HepG2 (cell line): ENCODE measurements at regions not wholly inside any gene's neighbourhood (a gene's known extent, or its start where the extent isn't known, plus 50 kb on each side); places are given as distances from the start of the nearest gene placed in this dataset.
A peak's percentile ranks its signal among the peaks of the same experiment; 100 is the strongest.

Experiments used
- ATAC-seq: fragments of 200-7000 bp; cut with Tn5 transposase; 3 replicates; pipeline ENCODE4 v1.9.1; 2020; ENCODE audit warnings: mild to moderate bottlenecking, moderate library complexity
- BruUV-seq: library from RNA; stranded (reverse); fragments of 400-500 nt; replicated peaks from 2 replicates; lab custom pipeline; 2021; lab: Mats Ljungman, UMichigan
- CTCF ChIA-PET: fragments of 300-600 bp; formaldehyde crosslinking; extraction: SDS; loops from one replicate; lab custom pipeline; 2021; ENCODE audit warnings: low total read pairs, inconsistent platforms, low intra/inter-chr PET ratio; lab: Yijun Ruan, JAX
- POLR2A ChIA-PET: fragments of 350-600 bp; sonication (Branson Sonifier 250); formaldehyde crosslinking; loops from one replicate; lab custom pipeline; 2020; ENCODE audit warnings: antibody characterized with exemption, inconsistent platforms; lab: Yijun Ruan, JAX
- DNase-seq: peaks from one replicate; pipeline ENCODE4 v3.0.0-alpha.2; 2015; ENCODE audit warnings: low spot score
- FAIRE-seq: peaks from 3 replicates; lab custom pipeline; 2011; peaks lifted over from hg19 to GRCh38; lab: Jason Lieb, UNC
- H2AFZ ChIP-seq: one replicate; pipeline ENCODE4 v1.6.1; 2011; ENCODE audit warnings: low read length, inconsistent platforms
- H3K27ac ChIP-seq: fragments of 300-600 bp; 3 replicates; pipeline ENCODE4 v1.8.0; 2011; ENCODE audit warnings: mixed run types, mild to moderate bottlenecking, mixed read lengths, low read length, inconsistent platforms; ENCODE audit not compliant: insufficient read depth; ENCODE audit errors: extremely low read length
- H3K27me3 ChIP-seq, 2 experiments: fragments of 200-600 bp in 1 of 2; 2 replicates in 1 of 2; 3 replicates in 1 of 2; pipeline versions ENCODE4 v1.6.0 to v1.8.0; 2011; ENCODE audit warnings: low read length in 2 of 2, mild to moderate bottlenecking in 2 of 2, moderate library complexity in 2 of 2, inconsistent platforms in 1 of 2; ENCODE audit not compliant: insufficient read depth in 2 of 2, control insufficient read depth in 1 of 2
- H3K36me3 ChIP-seq, 2 experiments: fragments of 200-600 bp in 1 of 2; replicated peaks in 1 of 2; 2 replicates in 1 of 2; 3 replicates in 1 of 2; pipeline versions ENCODE4 v1.5.1 to v1.8.0; 2011; ENCODE audit warnings: low read length in 2 of 2, inconsistent platforms in 1 of 2; ENCODE audit not compliant: insufficient read depth in 2 of 2, control insufficient read depth in 1 of 2
- H3K4me1 ChIP-seq: 2 replicates; pipeline ENCODE4 v1.5.1; 2012; ENCODE audit warnings: low read length, inconsistent platforms; ENCODE audit not compliant: insufficient read depth
- H3K4me2 ChIP-seq: 2 replicates; pipeline ENCODE4 v1.6.0; 2011; ENCODE audit warnings: low read depth, low read length, inconsistent platforms
- H3K4me3 ChIP-seq, 3 experiments: fragments of 200-600 bp in 1 of 3; sonication (generic), shearing (Covaris generic) in 1 of 3; replicated peaks in 1 of 3; 2 replicates each; pipeline ENCODE4 v1.5.1; 2011 to 2016; ENCODE audit warnings: low read length in 3 of 3, inconsistent platforms in 2 of 3, low read depth in 2 of 3, mild to moderate bottlenecking in 2 of 3, control low read depth in 1 of 3, mixed read lengths in 1 of 3; ENCODE audit not compliant: insufficient read depth in 1 of 3
- H3K79me2 ChIP-seq: one replicate; pipeline ENCODE4 v1.6.1; 2011; ENCODE audit warnings: low read length, inconsistent platforms; ENCODE audit not compliant: insufficient read depth
- H3K9ac ChIP-seq: 2 replicates; pipeline ENCODE4 v1.6.0; 2011; ENCODE audit warnings: mild to moderate bottlenecking, low read depth, low read length, inconsistent platforms; ENCODE audit not compliant: insufficient read depth
- H3K9me3 ChIP-seq: 2 replicates; pipeline ENCODE4 v1.5.1; 2012; ENCODE audit warnings: mild to moderate bottlenecking, low read length
- H4K20me1 ChIP-seq: 2 replicates; pipeline ENCODE4 v1.6.0; 2011; ENCODE audit warnings: inconsistent platforms, mild to moderate bottlenecking, low read length, moderate library complexity; ENCODE audit not compliant: insufficient read depth
- ATF7 ChIP-seq, 2 experiments: fragments of 450-650 bp in 1 of 2; sonication (generic) in 1 of 2; formaldehyde crosslinking in 1 of 2; IDR thresholded peaks; 2 replicates each; pipeline versions ENCODE4 v1.4.0 to v1.6.1; 2016 to 2020; ENCODE audit warnings: antibody characterized with exemption in 1 of 2, mild to moderate bottlenecking in 1 of 2, missing genetic modification reagents in 1 of 2
- BRCA1 ChIP-seq: sonication (generic); formaldehyde crosslinking; IDR thresholded peaks from 2 replicates; pipeline ENCODE4 v1.4.0; 2020; ENCODE audit warnings: missing genetic modification reagents
- CBX1 ChIP-seq: IDR thresholded peaks from one replicate; pipeline ENCODE4 v1.6.1; 2016; ENCODE audit warnings: antibody characterized with exemption, low read depth
- GLI4 ChIP-seq: sonication (generic); formaldehyde crosslinking; IDR thresholded peaks from 2 replicates; pipeline ENCODE4 v1.5.1; 2020; ENCODE audit warnings: missing genetic modification reagents, mild to moderate bottlenecking, moderate library complexity, borderline replicate concordance
- HMG20B ChIP-seq: conservative IDR thresholded peaks from 2 replicates; pipeline ENCODE4 v1.6.1; 2016; ENCODE audit warnings: missing genetic modification reagents, missing compliant biosample characterization
- HNF4A ChIP-seq: sonication (generic); formaldehyde crosslinking; IDR thresholded peaks from 2 replicates; pipeline ENCODE4 v1.4.0; 2020; ENCODE audit warnings: missing genetic modification reagents
- MED1 ChIP-seq: sonication (generic); formaldehyde crosslinking; IDR thresholded peaks from 2 replicates; pipeline ENCODE4 v1.4.0; 2020; ENCODE audit warnings: missing genetic modification reagents
- MTF1 ChIP-seq: sonication (generic); formaldehyde crosslinking; IDR thresholded peaks from 2 replicates; pipeline ENCODE4 v1.5.0; 2020; ENCODE audit warnings: missing genetic modification reagents
- REL ChIP-seq: sonication (generic); formaldehyde crosslinking; conservative IDR thresholded peaks from 2 replicates; pipeline ENCODE4 v1.8.0; 2022; ENCODE audit warnings: mild to moderate bottlenecking, missing genetic modification reagents, moderate library complexity
- SIN3A ChIP-seq: IDR thresholded peaks from 2 replicates; pipeline ENCODE4 v1.6.1; 2011; ENCODE audit warnings: low read depth, mild to moderate bottlenecking, control low read depth, low read length, borderline replicate concordance
- TCF12 ChIP-seq, 2 experiments: fragments of 450-650 bp in 1 of 2; sonication (generic) in 1 of 2; formaldehyde crosslinking in 1 of 2; IDR thresholded peaks; 2 replicates each; pipeline versions ENCODE4 v1.6.1 to v1.8.0; 2017 to 2022; ENCODE audit warnings: antibody characterized with exemption in 1 of 2, mild to moderate bottlenecking in 1 of 2, missing genetic modification reagents in 1 of 2, moderate library complexity in 1 of 2
- ZMYM4 ChIP-seq: sonication (generic); formaldehyde crosslinking; IDR thresholded peaks from 2 replicates; pipeline ENCODE4 v1.8.1; 2023; ENCODE audit warnings: mild to moderate bottlenecking, missing genetic modification reagents
- ZNF101 ChIP-seq: sonication (generic); formaldehyde crosslinking; IDR thresholded peaks from 2 replicates; pipeline ENCODE4 v1.4.0; 2020; ENCODE audit warnings: mild to moderate bottlenecking, low read depth, missing genetic modification reagents, borderline replicate concordance
- ZNF326 ChIP-seq: sonication (generic); formaldehyde crosslinking; IDR thresholded peaks from 2 replicates; pipeline ENCODE4 v1.4.0; 2020; ENCODE audit warnings: missing genetic modification reagents, borderline replicate concordance
- ZNF703 ChIP-seq: sonication (generic); formaldehyde crosslinking; IDR thresholded peaks from 2 replicates; pipeline ENCODE4 v1.5.1; 2020; ENCODE audit warnings: missing genetic modification reagents, mild to moderate bottlenecking, moderate library complexity, borderline replicate concordance
- ZNF766 ChIP-seq: sonication (generic); formaldehyde crosslinking; IDR thresholded peaks from 2 replicates; pipeline ENCODE4 v1.5.0; 2020; ENCODE audit warnings: missing genetic modification reagents, borderline replicate concordance
- ZSCAN22 ChIP-seq: sonication (generic); formaldehyde crosslinking; IDR thresholded peaks from 2 replicates; pipeline ENCODE4 v1.4.0; 2020; ENCODE audit warnings: mild to moderate bottlenecking, missing genetic modification reagents
- WGBS: methylation state at CpG from one replicate; pipeline ENCODE4 v1.1.6; 2017; ENCODE audit warnings: low lambda C conversion rate; 5-methylcytosine and 5-hydroxymethylcytosine counted together
- in situ Hi-C: cut with HindIII; loops from 2 replicates; pipeline ENCODE4 v1.10.0; 2017; ENCODE audit warnings: low pct_unique_long_range_greater_than_20kb; ENCODE audit not compliant: extremely low pct_ligation_motif_present
- intact Hi-C: fragments of 100-400 bp; cut with micrococcal nuclease; formaldehyde crosslinking; loops from one replicate; pipeline ENCODE4 v1.10.0; 2022; ENCODE audit not compliant: unreplicated experiment

- DNase-seq (no peak), ATAC-seq (no peak), FAIRE-seq (no peak)
- WGBS = 0% methylated on average over 1 of the region's 1 CpG
- no peak overlapping the region for H3K4me2 ChIP-seq
- no peak overlapping the region for H3K27ac ChIP-seq
- no peaks in the 10 kb centered on the region for H3K9me3 ChIP-seq
- no peaks in the 10 kb centered on the region for H3K27me3 ChIP-seq
- intact Hi-C loops (no loop called here), in situ Hi-C loops (no loop called here)
- no TSS peak for BruUV-seq
- ChIA-PET POLR2A (no interaction called here), CTCF (no interaction called here)
- no peak overlapping the region for H2AFZ ChIP-seq
- H3K36me3 ChIP-seq = no peaks in the 10 kb centered on the region
- H4K20me1 ChIP-seq = no peaks in the 10 kb centered on the region
- no peaks in the 10 kb centered on the region for H3K4me1 ChIP-seq
- no peak overlapping the region for H3K4me3 ChIP-seq
- no peak for TF ChIP-seq MED1 (CRISPR knock-in tag)
- TF ChIP-seq MTF1 (CRISPR knock-in tag) = no peak
- TF ChIP-seq GLI4 = no peak
- TF ChIP-seq ZNF766 = no peak
- no peak for TF ChIP-seq REL (CRISPR knock-in tag)
- TF ChIP-seq CBX1 = no peak
- TF ChIP-seq TCF12 (IDR thresholded peaks at IDR 0.05) = no peak
- TF ChIP-seq TCF12 (CRISPR knock-in tag; IDR thresholded peaks at IDR 0.05) = no peak
- no peak for TF ChIP-seq ZNF326 (CRISPR knock-in tag)
- no peak for TF ChIP-seq ZSCAN22 (CRISPR knock-in tag)
- TF ChIP-seq SIN3A = no peak
- no peak for TF ChIP-seq HMG20B
- TF ChIP-seq ZNF703 (CRISPR knock-in tag) = no peak
- no peak overlapping the region for H3K9ac ChIP-seq
- H3K79me2 ChIP-seq = no peaks in the 10 kb centered on the region
Measured at GRCh38 chr2:41448221-41448620, 599.6 kb upstream of the PKDCC start.

- WGBS = 0% methylated on average over 3 of the region's 3 CpGs
Measured at GRCh38 chr2:41457026-41457425, 590.8 kb upstream of the PKDCC start.

More at GRCh38 chr2:41457026-41457425, 590.8 kb upstream of the PKDCC start:
- no peaks in the 10 kb centered on the region for H3K79me2 ChIP-seq
- no peaks in the 10 kb centered on the region for H3K27me3 ChIP-seq
- DNase-seq = no peak
- no peak overlapping the region for H3K9ac ChIP-seq
- no peak for FAIRE-seq
- H4K20me1 ChIP-seq = no peaks in the 10 kb centered on the region
- no peaks in the 10 kb centered on the region for H3K36me3 ChIP-seq
- POLR2A ChIA-PET = no interaction called here
- in situ Hi-C loops (no loop called here), intact Hi-C loops (no loop called here)
- ATAC-seq = no peak
- no peaks in the 10 kb centered on the region for H3K4me1 ChIP-seq
- no peaks in the 10 kb centered on the region for H3K9me3 ChIP-seq
- TF ChIP-seq ZMYM4 (CRISPR knock-in tag) = no peak
- no peak for TF ChIP-seq ZNF101 (CRISPR knock-in tag)
- TF ChIP-seq BRCA1 (CRISPR knock-in tag) = no peak
- no peak for TF ChIP-seq HNF4A
- TF ChIP-seq ATF7 (IDR thresholded peaks at IDR 0.05) = 0 out of 2 replicates have a peak, but pooled peaks have one; percentile 4
- TF ChIP-seq ATF7 (CRISPR knock-in tag; IDR thresholded peaks at IDR 0.05) = no peak
- no TSS peak for BruUV-seq
- H3K27ac ChIP-seq = no peak overlapping the region
- H3K4me3 ChIP-seq = no peak overlapping the region
- no peak overlapping the region for H2AFZ ChIP-seq
- H3K4me2 ChIP-seq = no peak overlapping the region
- CTCF ChIA-PET = no interaction called here
